ENCODE measurements at regions not wholly inside any gene's neighbourhood (a gene's known extent, or its start where the extent isn't known, plus 50 kb on each side); places are given as distances from the start of the nearest gene placed in this dataset.

DNA sequence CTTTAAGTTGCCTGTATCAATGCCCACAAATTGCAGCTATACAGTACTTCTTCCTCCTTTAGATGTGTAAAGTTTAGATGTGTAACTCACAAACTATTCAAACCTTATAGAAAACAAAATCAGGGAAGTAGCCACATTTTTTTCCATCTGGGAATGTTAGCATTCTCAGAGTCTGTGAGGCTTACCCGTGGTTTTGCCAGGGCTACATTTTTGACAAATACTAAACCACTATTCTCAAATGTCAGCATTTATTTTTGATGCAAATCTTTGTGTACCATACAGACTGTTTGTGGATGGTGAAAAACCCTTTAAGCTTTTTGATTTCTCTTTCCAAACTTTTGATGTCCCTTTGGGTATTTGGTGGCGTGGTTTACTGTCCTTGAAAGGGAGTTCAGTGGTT lies 216.4 kb downstream of the POSTN start:
- no peaks in the 10 kb centered on the region for H3K27me3 ChIP-seq
- H3K9me3 ChIP-seq (ENCODE audit: low read depth), result no peaks in the 10 kb centered on the region
- DNase-seq (ENCODE audit: low read depth in 1 of 2, low spot score in 1 of 2), result no peak
- TF ChIP-seq, protein P1, sequence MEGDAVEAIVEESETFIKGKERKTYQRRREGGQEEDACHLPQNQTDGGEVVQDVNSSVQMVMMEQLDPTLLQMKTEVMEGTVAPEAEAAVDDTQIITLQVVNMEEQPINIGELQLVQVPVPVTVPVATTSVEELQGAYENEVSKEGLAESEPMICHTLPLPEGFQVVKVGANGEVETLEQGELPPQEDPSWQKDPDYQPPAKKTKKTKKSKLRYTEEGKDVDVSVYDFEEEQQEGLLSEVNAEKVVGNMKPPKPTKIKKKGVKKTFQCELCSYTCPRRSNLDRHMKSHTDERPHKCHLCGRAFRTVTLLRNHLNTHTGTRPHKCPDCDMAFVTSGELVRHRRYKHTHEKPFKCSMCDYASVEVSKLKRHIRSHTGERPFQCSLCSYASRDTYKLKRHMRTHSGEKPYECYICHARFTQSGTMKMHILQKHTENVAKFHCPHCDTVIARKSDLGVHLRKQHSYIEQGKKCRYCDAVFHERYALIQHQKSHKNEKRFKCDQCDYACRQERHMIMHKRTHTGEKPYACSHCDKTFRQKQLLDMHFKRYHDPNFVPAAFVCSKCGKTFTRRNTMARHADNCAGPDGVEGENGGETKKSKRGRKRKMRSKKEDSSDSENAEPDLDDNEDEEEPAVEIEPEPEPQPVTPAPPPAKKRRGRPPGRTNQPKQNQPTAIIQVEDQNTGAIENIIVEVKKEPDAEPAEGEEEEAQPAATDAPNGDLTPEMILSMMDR (IDR thresholded peaks at IDR 0.05; ENCODE audit: low read depth, low read length), result no peak
- H3K27ac ChIP-seq, result no peak overlapping the region
- peaks cover 15% of the 10 kb centered on the region for H3K4me1 ChIP-seq (ENCODE audit: low read depth)
- H3K4me3 ChIP-seq, result no peak overlapping the region
- H3K36me3 ChIP-seq, result no peaks in the 10 kb centered on the region

GRCh38 chr13:37381502-37381901 lies 217.1 kb downstream of the POSTN start:
- no peak overlapping the region for H3K27ac ChIP-seq

GRCh38 chr13:37379841-37380240 lies 218.7 kb downstream of the POSTN start:
- no peak overlapping the region for H3K4me3 ChIP-seq
- H3K27ac ChIP-seq, result no peak overlapping the region
- TF ChIP-seq, protein P1 (IDR thresholded peaks at IDR 0.05; ENCODE audit: low read depth, low read length), result no peak
- no peaks in the 10 kb centered on the region for H3K36me3 ChIP-seq
- no peaks in the 10 kb centered on the region for H3K9me3 ChIP-seq (ENCODE audit: low read depth)
- DNase-seq (ENCODE audit: low read depth in 1 of 2, low spot score in 1 of 2), result no peak
- H3K27me3 ChIP-seq, result no peaks in the 10 kb centered on the region
- peaks cover 15% of the 10 kb centered on the region for H3K4me1 ChIP-seq (ENCODE audit: low read depth)

More at GRCh38 chr13:37381502-37381901, 217.1 kb downstream of the POSTN start:
- Histone ChIP-seq H3K4me1 (ENCODE audit: low read depth) (peaks cover 15% of the 10 kb centered on the region), H3K4me3 (no peak overlapping the region), H3K27me3 (no peaks in the 10 kb centered on the region), H3K36me3 (no peaks in the 10 kb centered on the region), H3K9me3 (ENCODE audit: low read depth) (no peaks in the 10 kb centered on the region)
- no peak for DNase-seq (ENCODE audit: low read depth in 1 of 2, low spot score in 1 of 2)
- TF ChIP-seq, protein P1 (IDR thresholded peaks at IDR 0.05; ENCODE audit: low read depth, low read length), result no peak

DNA sequence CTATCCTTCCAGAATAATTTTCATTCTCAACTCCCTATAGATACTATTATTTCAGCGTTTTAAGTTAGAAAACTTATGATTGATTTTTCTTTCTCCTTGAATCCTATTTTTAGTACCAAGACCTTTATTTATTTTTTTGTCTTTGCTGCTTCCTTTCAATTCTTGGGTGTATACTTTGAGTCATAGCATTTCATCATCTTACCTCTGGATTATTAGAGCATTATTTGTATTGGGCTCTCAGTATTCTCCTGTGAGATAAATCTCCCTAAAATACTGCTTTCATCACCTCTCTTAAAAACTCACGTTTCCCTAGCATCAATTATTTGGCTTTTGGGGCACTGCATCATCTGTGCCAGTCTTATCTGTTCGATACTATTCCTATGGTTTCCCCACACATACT lies 222.8 kb downstream of the POSTN start:
- no peaks in the 10 kb centered on the region for H3K36me3 ChIP-seq
- no peaks in the 10 kb centered on the region for H3K27me3 ChIP-seq
- no peak overlapping the region for H3K4me3 ChIP-seq
- TF ChIP-seq, protein P1 (IDR thresholded peaks at IDR 0.05; ENCODE audit: low read depth, low read length), result no peak
- H3K27ac ChIP-seq, result no peak overlapping the region
- no peak for DNase-seq (ENCODE audit: low read depth in 1 of 2, low spot score in 1 of 2)
- H3K4me1 ChIP-seq (ENCODE audit: low read depth), result peaks cover 6% of the 10 kb centered on the region
- H3K9me3 ChIP-seq (ENCODE audit: low read depth), result no peaks in the 10 kb centered on the region

DNA sequence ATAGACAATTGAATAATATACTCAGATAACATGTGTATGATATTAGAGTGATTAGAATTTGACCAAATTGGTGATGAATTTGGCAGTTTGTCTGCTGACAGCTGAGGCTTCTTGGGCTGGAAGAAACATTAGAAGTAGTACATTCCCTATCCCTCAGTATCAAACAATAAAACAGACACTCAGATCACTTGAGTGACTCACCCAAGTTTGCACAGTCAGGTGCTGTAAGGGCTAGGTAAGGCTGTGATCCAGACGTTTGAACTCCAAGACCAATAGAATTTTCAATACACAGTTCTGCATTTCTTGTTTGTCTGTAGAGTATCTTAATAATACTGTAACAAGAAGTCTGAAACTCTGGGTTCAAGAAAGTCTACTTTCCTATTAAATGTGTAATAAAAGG lies 223.5 kb downstream of the POSTN start:
- DNase-seq (ENCODE audit: low read depth in 1 of 2, low spot score in 1 of 2), result no peak
- no peaks in the 10 kb centered on the region for H3K36me3 ChIP-seq
- no peaks in the 10 kb centered on the region for H3K27me3 ChIP-seq
- no peak overlapping the region for H3K4me3 ChIP-seq
- no peaks in the 10 kb centered on the region for H3K9me3 ChIP-seq (ENCODE audit: low read depth)
- peaks cover 3% of the 10 kb centered on the region for H3K4me1 ChIP-seq (ENCODE audit: low read depth)
- TF ChIP-seq, protein P1 (IDR thresholded peaks at IDR 0.05; ENCODE audit: low read depth, low read length), result no peak
- no peak overlapping the region for H3K27ac ChIP-seq

- Histone ChIP-seq H3K4me1 (ENCODE audit: low read depth) (no peaks in the 10 kb centered on the region), H3K9me3 (ENCODE audit: low read depth) (no peaks in the 10 kb centered on the region), H3K27me3 (no peaks in the 10 kb centered on the region), H3K27ac (no peak overlapping the region), H3K36me3 (no peaks in the 10 kb centered on the region), H3K4me3 (no peak overlapping the region)
- peak in 1 of 2 donors; percentile 30 for DNase-seq (ENCODE audit: low read depth in 1 of 2, low spot score in 1 of 2)
- TF ChIP-seq, protein P1 (IDR thresholded peaks at IDR 0.05; ENCODE audit: low read depth, low read length), result no peak
These were observed 229.0 kb downstream of the POSTN start for GRCh38 chr13:37369616-37370015.
